ENCODE measurements at regions not wholly inside any gene's neighbourhood (a gene's known extent, or its start where the extent isn't known, plus 50 kb on each side); places are given as distances from the start of the nearest gene placed in this dataset.

- TF ChIP-seq HDAC2 (IDR thresholded peaks at IDR 0.05; ENCODE audit: borderline replicate concordance in 1 of 2, low read depth in 2 of 2, low read length in 2 of 2) = no peak
- no peak for TF ChIP-seq TEAD4 (IDR thresholded peaks at IDR 0.05; ENCODE audit: low read depth, low read length)
- TF ChIP-seq, protein P1, sequence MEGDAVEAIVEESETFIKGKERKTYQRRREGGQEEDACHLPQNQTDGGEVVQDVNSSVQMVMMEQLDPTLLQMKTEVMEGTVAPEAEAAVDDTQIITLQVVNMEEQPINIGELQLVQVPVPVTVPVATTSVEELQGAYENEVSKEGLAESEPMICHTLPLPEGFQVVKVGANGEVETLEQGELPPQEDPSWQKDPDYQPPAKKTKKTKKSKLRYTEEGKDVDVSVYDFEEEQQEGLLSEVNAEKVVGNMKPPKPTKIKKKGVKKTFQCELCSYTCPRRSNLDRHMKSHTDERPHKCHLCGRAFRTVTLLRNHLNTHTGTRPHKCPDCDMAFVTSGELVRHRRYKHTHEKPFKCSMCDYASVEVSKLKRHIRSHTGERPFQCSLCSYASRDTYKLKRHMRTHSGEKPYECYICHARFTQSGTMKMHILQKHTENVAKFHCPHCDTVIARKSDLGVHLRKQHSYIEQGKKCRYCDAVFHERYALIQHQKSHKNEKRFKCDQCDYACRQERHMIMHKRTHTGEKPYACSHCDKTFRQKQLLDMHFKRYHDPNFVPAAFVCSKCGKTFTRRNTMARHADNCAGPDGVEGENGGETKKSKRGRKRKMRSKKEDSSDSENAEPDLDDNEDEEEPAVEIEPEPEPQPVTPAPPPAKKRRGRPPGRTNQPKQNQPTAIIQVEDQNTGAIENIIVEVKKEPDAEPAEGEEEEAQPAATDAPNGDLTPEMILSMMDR (IDR thresholded peaks at IDR 0.05; ENCODE audit: control extremely low read depth in 1 of 3, insufficient read depth in 1 of 3, low read depth in 1 of 3, low read length in 3 of 3) = no peak
- no peak for TF ChIP-seq KDM5A (IDR thresholded peaks at IDR 0.05; ENCODE audit: low read length)
- TF ChIP-seq, protein P2, sequence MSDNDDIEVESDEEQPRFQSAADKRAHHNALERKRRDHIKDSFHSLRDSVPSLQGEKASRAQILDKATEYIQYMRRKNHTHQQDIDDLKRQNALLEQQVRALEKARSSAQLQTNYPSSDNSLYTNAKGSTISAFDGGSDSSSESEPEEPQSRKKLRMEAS (IDR thresholded peaks at IDR 0.05) = no peak
- no peak for TF ChIP-seq EP300 (IDR thresholded peaks at IDR 0.05; ENCODE audit: borderline replicate concordance in 1 of 2, low read depth in 2 of 2, low read length in 2 of 2)
- no peak for TF ChIP-seq NRF1 (IDR thresholded peaks at IDR 0.05; ENCODE audit: low read depth, low read length)
These were observed 347.0 kb upstream of the CDH2 start (continued) for GRCh38 chr18:28523758-28524475.
